ENCODE measurements at regions not wholly inside any gene's neighbourhood (a gene's known extent, or its start where the extent isn't known, plus 50 kb on each side); places are given as distances from the start of the nearest gene placed in this dataset.

DNA sequence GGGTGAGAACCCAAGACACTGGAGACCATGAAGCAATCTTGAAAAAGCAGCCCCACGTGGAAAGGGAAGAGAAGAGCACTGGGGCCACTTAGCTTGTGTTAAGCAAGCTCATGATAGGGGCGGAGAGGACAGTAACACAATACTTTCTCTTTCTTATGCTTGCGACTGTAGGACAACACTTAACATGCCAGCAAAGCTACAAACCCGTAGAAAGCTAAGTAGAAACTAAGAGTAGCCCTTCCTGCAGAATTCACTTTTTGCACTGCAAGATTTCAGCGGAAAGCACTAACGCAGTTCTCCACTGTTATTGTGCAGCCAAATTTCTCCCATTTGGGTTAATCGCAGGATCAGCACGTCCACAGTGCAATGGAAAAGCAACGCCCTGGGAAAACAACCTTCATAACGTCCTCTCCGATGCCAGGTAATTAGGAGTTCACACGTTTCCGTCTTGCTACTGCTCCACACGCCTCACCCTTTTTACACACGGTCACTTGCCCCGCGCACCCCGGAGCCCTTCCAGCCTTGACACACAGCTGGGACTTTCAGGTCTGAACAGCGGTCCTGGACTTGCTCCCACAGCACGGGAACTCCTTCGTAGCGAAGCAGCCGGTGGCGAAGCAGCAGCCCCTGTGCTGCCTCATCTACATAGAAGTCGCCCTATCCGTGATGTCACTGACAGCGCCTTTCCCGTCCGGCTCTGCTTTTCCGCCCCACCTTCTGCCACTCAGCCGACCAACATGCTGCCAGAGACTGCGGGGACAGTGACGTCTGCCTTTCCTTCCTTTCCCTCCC lies 148.6 kb downstream of the PPIAL4G start (continued):
- TF ChIP-seq MAZ (IDR thresholded peaks at IDR 0.05; ENCODE audit: borderline replicate concordance, low read depth, low read length) (no peak), MAZ (CRISPR knock-in tag; IDR thresholded peaks at IDR 0.05; ENCODE audit: low read depth) (no peak), SNAPC2 (CRISPR knock-in tag; IDR thresholded peaks at IDR 0.05) (peak; percentile 100), BORCS8-MEF2B (CRISPR knock-in tag; IDR thresholded peaks at IDR 0.05) (no peak), KLF13 (CRISPR knock-in tag; IDR thresholded peaks at IDR 0.05) (no peak), ZSCAN20 (CRISPR knock-in tag; IDR thresholded peaks at IDR 0.05; ENCODE audit: borderline replicate concordance) (no peak), ZNF570 (CRISPR knock-in tag; IDR thresholded peaks at IDR 0.05; ENCODE audit: borderline replicate concordance) (no peak), PCBP2 (optimal IDR thresholded peaks at IDR 0.05; ENCODE audit: low read depth, low read length, poor library complexity, severe bottlenecking) (no peak), PAF1 (CRISPR knock-in tag; IDR thresholded peaks at IDR 0.05) (no peak), ZNF441 (CRISPR knock-in tag; IDR thresholded peaks at IDR 0.05; ENCODE audit: borderline replicate concordance) (no peak), ZNF749 (CRISPR knock-in tag; IDR thresholded peaks at IDR 0.05; ENCODE audit: borderline replicate concordance) (0 out of 2 replicates have a peak, but pooled peaks have one; percentile 30), TMF1 (CRISPR knock-in tag; IDR thresholded peaks at IDR 0.05; ENCODE audit: low read depth) (peak; percentile 63; the same call in 1 of the 2 replicates), ISL2 (CRISPR knock-in tag; IDR thresholded peaks at IDR 0.05) (no peak), PRMT3 (CRISPR knock-in tag; IDR thresholded peaks at IDR 0.05; ENCODE audit: borderline replicate concordance, low read depth) (no peak), THAP8 (CRISPR knock-in tag; IDR thresholded peaks at IDR 0.05; ENCODE audit: borderline replicate concordance) (no peak), PRDM15 (CRISPR knock-in tag; IDR thresholded peaks at IDR 0.05) (no peak), ZNF816 (CRISPR knock-in tag; IDR thresholded peaks at IDR 0.05; ENCODE audit: borderline replicate concordance) (no peak), FOXA3 (CRISPR knock-in tag; IDR thresholded peaks at IDR 0.05) (no peak), U2AF1 (optimal IDR thresholded peaks at IDR 0.05; ENCODE audit: low read depth, low read length) (no peak), FOSL2 (CRISPR knock-in tag; IDR thresholded peaks at IDR 0.05) (no peak), ZNF841 (CRISPR knock-in tag; IDR thresholded peaks at IDR 0.05; ENCODE audit: borderline replicate concordance) (no peak), RBAK (CRISPR knock-in tag; IDR thresholded peaks at IDR 0.05) (no peak; the same call in 1 of the 2 replicates)
- TF ChIP-seq, protein P1, sequence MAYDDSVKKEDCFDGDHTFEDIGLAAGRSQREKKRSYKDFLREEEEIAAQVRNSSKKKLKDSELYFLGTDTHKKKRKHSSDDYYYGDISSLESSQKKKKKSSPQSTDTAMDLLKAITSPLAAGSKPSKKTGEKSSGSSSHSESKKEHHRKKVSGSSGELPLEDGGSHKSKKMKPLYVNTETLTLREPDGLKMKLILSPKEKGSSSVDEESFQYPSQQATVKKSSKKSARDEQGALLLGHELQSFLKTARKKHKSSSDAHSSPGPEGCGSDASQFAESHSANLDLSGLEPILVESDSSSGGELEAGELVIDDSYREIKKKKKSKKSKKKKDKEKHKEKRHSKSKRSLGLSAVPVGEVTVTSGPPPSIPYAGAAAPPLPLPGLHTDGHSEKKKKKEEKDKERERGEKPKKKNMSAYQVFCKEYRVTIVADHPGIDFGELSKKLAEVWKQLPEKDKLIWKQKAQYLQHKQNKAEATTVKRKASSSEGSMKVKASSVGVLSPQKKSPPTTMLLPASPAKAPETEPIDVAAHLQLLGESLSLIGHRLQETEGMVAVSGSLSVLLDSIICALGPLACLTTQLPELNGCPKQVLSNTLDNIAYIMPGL (CRISPR knock-in tag; IDR thresholded peaks at IDR 0.05; ENCODE audit: borderline replicate concordance in 1 of 2, low read depth in 1 of 2), result no peak
- TF ChIP-seq, protein P2, sequence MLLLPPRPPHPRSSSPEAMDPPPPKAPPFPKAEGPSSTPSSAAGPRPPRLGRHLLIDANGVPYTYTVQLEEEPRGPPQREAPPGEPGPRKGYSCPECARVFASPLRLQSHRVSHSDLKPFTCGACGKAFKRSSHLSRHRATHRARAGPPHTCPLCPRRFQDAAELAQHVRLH (CRISPR knock-in tag; IDR thresholded peaks at IDR 0.05; ENCODE audit: borderline replicate concordance, low read depth), result no peak
